Endodermal cell (in vitro differentiated cells): ENCODE measurements at regions not wholly inside any gene's neighbourhood (a gene's known extent, or its start where the extent isn't known, plus 50 kb on each side); places are given as distances from the start of the nearest gene placed in this dataset.

Source experiments
- DNase-seq: peaks from one replicate; pipeline ENCODE4 v3.0.0-alpha.2; 2017
- H3K27ac ChIP-seq: 2 replicates; pipeline ENCODE4 v1.5.1; 2013; ENCODE audit warnings: mild to moderate bottlenecking, low read depth, low read length, moderate library complexity
- H3K27me3 ChIP-seq: 2 replicates; pipeline ENCODE4 v1.6.1; 2013; ENCODE audit warnings: mild to moderate bottlenecking, low read length, moderate library complexity; ENCODE audit not compliant: insufficient read depth, control insufficient read depth, poor library complexity, severe bottlenecking
- H3K36me3 ChIP-seq: 2 replicates; pipeline ENCODE4 v1.7.0; 2013; ENCODE audit warnings: mild to moderate bottlenecking, low read length, moderate library complexity; ENCODE audit not compliant: control insufficient read depth, insufficient read depth
- H3K4me1 ChIP-seq: one replicate; pipeline ENCODE4 v1.7.0; 2013; ENCODE audit warnings: low read length; ENCODE audit not compliant: control insufficient read depth, insufficient read depth
- H3K4me3 ChIP-seq: 2 replicates; pipeline ENCODE4 v1.5.1; 2013; ENCODE audit warnings: mild to moderate bottlenecking, low read length, moderate library complexity
- H3K9ac ChIP-seq: 2 replicates; pipeline ENCODE4 v1.6.1; 2013; ENCODE audit warnings: mild to moderate bottlenecking, low read length, moderate library complexity; ENCODE audit not compliant: poor library complexity, severe bottlenecking; ENCODE audit errors: extremely low read depth
- H3K9me3 ChIP-seq: 2 replicates; pipeline ENCODE4 v1.6.1; 2013; ENCODE audit warnings: mild to moderate bottlenecking, low read length, moderate library complexity; ENCODE audit not compliant: control insufficient read depth
- H3K27ac Mint-ChIP-seq: 2 replicates; pipeline ENCODE4 v1.8.0; 2020; ENCODE audit warnings: mixed read lengths
- H3K27me3 Mint-ChIP-seq: 2 replicates; pipeline ENCODE4 v1.8.0; 2021; ENCODE audit warnings: mild to moderate bottlenecking, mixed read lengths; ENCODE audit not compliant: insufficient read depth
- H3K36me3 Mint-ChIP-seq: 2 replicates; pipeline ENCODE4 v1.8.0; 2020; ENCODE audit warnings: low read depth, mixed read lengths
- H3K4me1 Mint-ChIP-seq: 2 replicates; pipeline ENCODE4 v1.8.0; 2020; ENCODE audit warnings: mixed read lengths
- H3K4me3 Mint-ChIP-seq: 2 replicates; pipeline ENCODE4 v1.8.0; 2020; ENCODE audit warnings: mild to moderate bottlenecking, moderate library complexity, mixed read lengths
- H3K9me3 Mint-ChIP-seq: 2 replicates; pipeline ENCODE4 v1.8.0; 2020; ENCODE audit warnings: mild to moderate bottlenecking, mixed read lengths
- WGBS, 2 experiments: methylation state at CpG; one replicate each; pipeline versions ENCODE4 v1.1.5 to v1.1.7; 2013; ENCODE audit warnings: missing lambda C conversion rate in 2 of 2, mixed read lengths in 1 of 2; ENCODE audit not compliant: insufficient coverage in 1 of 2, insufficient read length in 1 of 2; 5-methylcytosine and 5-hydroxymethylcytosine counted together
- TF ChIP-seq, protein P1 (sequence below): fragments of 200-600 bp; sonication (generic); conservative IDR thresholded peaks from 2 replicates; pipeline ENCODE4 v1.5.0; 2021; ENCODE audit warnings: antibody characterized with exemption, mild to moderate bottlenecking

DNA sequence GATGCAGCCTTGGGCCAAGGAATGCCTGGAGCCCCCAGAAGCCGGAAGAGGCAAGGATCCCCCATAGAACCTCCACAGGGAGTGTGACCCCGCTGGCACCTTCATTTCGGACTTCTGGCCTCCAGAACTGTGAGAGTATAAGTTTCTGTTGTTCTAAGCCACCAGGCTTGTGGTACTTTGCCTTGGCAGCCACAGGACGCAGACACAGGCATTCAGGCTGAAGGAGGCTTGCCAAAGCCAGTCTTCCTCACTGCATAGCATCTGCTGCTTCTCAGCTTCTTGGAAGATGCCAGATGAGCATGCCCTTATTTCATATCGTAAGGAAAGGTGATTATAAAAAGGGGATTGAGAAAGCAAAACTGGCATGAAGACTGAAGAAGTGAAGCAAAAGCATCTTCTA is 61.1 kb upstream of the TAS2R1 start:
- Histone ChIP-seq H3K27ac (no peak overlapping the region), H3K4me1 (no peaks in the 10 kb centered on the region), H3K4me3 (no peak overlapping the region), H3K27me3 (no peaks in the 10 kb centered on the region), H3K9me3 (peaks cover 26% of the 10 kb centered on the region), H3K9ac (no peak overlapping the region), H3K36me3 (no peaks in the 10 kb centered on the region)
- TF ChIP-seq, protein P1, sequence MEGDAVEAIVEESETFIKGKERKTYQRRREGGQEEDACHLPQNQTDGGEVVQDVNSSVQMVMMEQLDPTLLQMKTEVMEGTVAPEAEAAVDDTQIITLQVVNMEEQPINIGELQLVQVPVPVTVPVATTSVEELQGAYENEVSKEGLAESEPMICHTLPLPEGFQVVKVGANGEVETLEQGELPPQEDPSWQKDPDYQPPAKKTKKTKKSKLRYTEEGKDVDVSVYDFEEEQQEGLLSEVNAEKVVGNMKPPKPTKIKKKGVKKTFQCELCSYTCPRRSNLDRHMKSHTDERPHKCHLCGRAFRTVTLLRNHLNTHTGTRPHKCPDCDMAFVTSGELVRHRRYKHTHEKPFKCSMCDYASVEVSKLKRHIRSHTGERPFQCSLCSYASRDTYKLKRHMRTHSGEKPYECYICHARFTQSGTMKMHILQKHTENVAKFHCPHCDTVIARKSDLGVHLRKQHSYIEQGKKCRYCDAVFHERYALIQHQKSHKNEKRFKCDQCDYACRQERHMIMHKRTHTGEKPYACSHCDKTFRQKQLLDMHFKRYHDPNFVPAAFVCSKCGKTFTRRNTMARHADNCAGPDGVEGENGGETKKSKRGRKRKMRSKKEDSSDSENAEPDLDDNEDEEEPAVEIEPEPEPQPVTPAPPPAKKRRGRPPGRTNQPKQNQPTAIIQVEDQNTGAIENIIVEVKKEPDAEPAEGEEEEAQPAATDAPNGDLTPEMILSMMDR = no peak
- peaks cover 16% of the 10 kb centered on the region for H3K9me3 Mint-ChIP-seq
- WGBS, 2 experiments = 87 to 91% methylated on average over 3 to 5 of the region's 5 CpGs
- H3K36me3 Mint-ChIP-seq = peaks cover 4% of the 10 kb centered on the region
- peaks cover 1% of the 10 kb centered on the region for H3K27me3 Mint-ChIP-seq
- DNase-seq = no peak
- H3K27ac Mint-ChIP-seq = no peak overlapping the region
- H3K4me1 Mint-ChIP-seq = no peaks in the 10 kb centered on the region
- H3K4me3 Mint-ChIP-seq = no peak overlapping the region

- no peak for DNase-seq
- H3K4me1 Mint-ChIP-seq = no peaks in the 10 kb centered on the region
- Histone ChIP-seq H3K4me3 (no peak overlapping the region), H3K9me3 (peaks cover 26% of the 10 kb centered on the region), H3K9ac (no peak overlapping the region), H3K27ac (no peak overlapping the region), H3K36me3 (no peaks in the 10 kb centered on the region), H3K27me3 (no peaks in the 10 kb centered on the region), H3K4me1 (no peaks in the 10 kb centered on the region)
- WGBS, 2 experiments = 84 to 96% methylated on average over 4 to 8 of the region's 8 CpGs
- peaks cover 20% of the 10 kb centered on the region for H3K9me3 Mint-ChIP-seq
- H3K36me3 Mint-ChIP-seq = peaks cover 4% of the 10 kb centered on the region
- TF ChIP-seq, protein P1 = no peak
- no peak overlapping the region for H3K27ac Mint-ChIP-seq
- no peak overlapping the region for H3K4me3 Mint-ChIP-seq
- peaks cover 1% of the 10 kb centered on the region for H3K27me3 Mint-ChIP-seq
These were observed 60.6 kb upstream of the TAS2R1 start for GRCh38 chr5:9690751-9691150.

DNA sequence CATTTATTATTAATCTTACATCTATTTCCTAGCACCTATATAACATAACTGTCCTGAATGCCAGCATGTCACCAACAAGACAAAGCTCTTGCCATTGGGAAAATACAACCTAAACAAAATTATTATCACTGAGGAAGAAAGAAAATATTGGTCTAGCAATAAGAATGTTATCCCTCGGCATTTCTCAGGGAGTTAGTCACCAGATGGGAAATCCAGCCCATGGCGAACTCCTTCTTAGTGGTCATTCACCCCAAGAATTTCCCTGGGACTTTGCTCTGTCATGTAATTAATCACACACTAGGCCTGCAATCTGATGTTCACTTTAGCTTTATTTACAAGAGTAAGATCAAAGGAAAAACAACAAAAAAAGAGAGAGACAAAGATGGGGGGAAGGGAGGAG is 56.1 kb upstream of the TAS2R1 start:
- H3K27ac Mint-ChIP-seq = no peak overlapping the region
- peaks cover 20% of the 10 kb centered on the region for H3K9me3 Mint-ChIP-seq
- Histone ChIP-seq H3K27ac (no peak overlapping the region), H3K4me3 (no peak overlapping the region), H3K36me3 (no peaks in the 10 kb centered on the region), H3K9ac (no peak overlapping the region), H3K4me1 (no peaks in the 10 kb centered on the region), H3K27me3 (no peaks in the 10 kb centered on the region), H3K9me3 (peaks cover 26% of the 10 kb centered on the region)
- 94 to 95% methylated on average over 2 of the region's 2 CpGs for WGBS, 2 experiments
- no peaks in the 10 kb centered on the region for H3K4me1 Mint-ChIP-seq
- H3K36me3 Mint-ChIP-seq = peaks cover 4% of the 10 kb centered on the region
- DNase-seq = no peak
- H3K27me3 Mint-ChIP-seq = peaks cover 1% of the 10 kb centered on the region
- TF ChIP-seq, protein P1 = no peak
- H3K4me3 Mint-ChIP-seq = no peak overlapping the region
